ENCODE measurements at regions not wholly inside any gene's neighbourhood (a gene's known extent, or its start where the extent isn't known, plus 50 kb on each side); places are given as distances from the start of the nearest gene placed in this dataset.

DNA sequence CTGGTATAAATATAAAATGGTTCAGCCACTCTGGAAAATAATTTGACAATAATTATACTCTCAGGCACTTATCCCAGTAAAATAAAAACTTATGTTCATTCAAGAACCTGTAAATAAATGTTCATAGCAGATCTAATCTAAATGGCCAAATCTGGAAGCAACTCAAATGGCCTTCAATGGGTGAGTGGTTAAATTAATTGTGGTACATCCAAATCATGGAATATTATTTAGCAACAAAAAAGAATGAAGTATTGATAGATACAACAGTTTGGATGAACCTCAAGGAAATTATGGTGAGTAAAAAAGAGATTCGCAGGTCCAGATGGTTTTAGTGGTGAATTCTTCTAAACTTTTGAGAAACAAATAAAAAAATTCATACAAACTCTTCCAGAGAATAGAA is 287.0 kb upstream of the ZC3H12C start:
- H3K4me3 Mint-ChIP-seq (ENCODE audit: unreplicated experiment): no peak overlapping the region
- peaks cover 8% of the 10 kb centered on the region for H3K4me1 Mint-ChIP-seq (ENCODE audit: unreplicated experiment)
- H3K27me3 Mint-ChIP-seq (ENCODE audit: unreplicated experiment): peaks cover 2% of the 10 kb centered on the region
- no peaks in the 10 kb centered on the region for H3K36me3 Mint-ChIP-seq (ENCODE audit: unreplicated experiment)
- DNase-seq (ENCODE audit: extremely low spot score, unreplicated experiment): no peak
- H3K9me3 Mint-ChIP-seq (ENCODE audit: unreplicated experiment): peaks cover 26% of the 10 kb centered on the region
- H3K27ac Mint-ChIP-seq (ENCODE audit: unreplicated experiment): no peak overlapping the region
- TF ChIP-seq, protein P1, sequence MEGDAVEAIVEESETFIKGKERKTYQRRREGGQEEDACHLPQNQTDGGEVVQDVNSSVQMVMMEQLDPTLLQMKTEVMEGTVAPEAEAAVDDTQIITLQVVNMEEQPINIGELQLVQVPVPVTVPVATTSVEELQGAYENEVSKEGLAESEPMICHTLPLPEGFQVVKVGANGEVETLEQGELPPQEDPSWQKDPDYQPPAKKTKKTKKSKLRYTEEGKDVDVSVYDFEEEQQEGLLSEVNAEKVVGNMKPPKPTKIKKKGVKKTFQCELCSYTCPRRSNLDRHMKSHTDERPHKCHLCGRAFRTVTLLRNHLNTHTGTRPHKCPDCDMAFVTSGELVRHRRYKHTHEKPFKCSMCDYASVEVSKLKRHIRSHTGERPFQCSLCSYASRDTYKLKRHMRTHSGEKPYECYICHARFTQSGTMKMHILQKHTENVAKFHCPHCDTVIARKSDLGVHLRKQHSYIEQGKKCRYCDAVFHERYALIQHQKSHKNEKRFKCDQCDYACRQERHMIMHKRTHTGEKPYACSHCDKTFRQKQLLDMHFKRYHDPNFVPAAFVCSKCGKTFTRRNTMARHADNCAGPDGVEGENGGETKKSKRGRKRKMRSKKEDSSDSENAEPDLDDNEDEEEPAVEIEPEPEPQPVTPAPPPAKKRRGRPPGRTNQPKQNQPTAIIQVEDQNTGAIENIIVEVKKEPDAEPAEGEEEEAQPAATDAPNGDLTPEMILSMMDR (IDR thresholded peaks at IDR 0.05): no peak

GRCh38 chr11:109808569-109808968 is 284.6 kb upstream of the ZC3H12C start:
- Mint-ChIP-seq H3K4me1 (ENCODE audit: unreplicated experiment) (peaks cover 8% of the 10 kb centered on the region), H3K4me3 (ENCODE audit: unreplicated experiment) (no peak overlapping the region), H3K27ac (ENCODE audit: unreplicated experiment) (no peak overlapping the region), H3K9me3 (ENCODE audit: unreplicated experiment) (peaks cover 18% of the 10 kb centered on the region), H3K27me3 (ENCODE audit: unreplicated experiment) (peaks cover 2% of the 10 kb centered on the region), H3K36me3 (ENCODE audit: unreplicated experiment) (no peaks in the 10 kb centered on the region)
- DNase-seq (ENCODE audit: extremely low spot score, unreplicated experiment): no peak
- TF ChIP-seq, protein P1 (IDR thresholded peaks at IDR 0.05): no peak

DNA sequence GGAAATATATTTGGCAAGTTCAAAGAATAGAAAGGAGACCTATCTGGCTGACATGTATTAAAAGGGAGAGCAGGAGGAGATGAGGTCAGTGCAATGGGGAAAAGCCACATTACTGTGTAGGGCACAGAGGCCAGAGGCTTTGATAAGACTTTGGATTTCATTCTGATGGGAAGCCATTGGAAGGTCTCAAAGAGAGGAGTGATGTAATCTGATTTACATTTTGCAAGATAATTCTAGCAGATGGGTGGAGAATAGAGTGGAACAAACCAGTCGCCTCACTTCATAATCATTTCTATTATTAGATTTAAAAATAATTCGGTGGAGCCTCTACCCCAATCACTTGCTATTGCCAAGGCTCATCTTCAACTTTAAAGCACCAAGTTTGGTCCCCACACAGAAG is 278.4 kb upstream of the ZC3H12C start:
- TF ChIP-seq, protein P1 (IDR thresholded peaks at IDR 0.05): no peak
- Mint-ChIP-seq H3K4me1 (ENCODE audit: unreplicated experiment) (no peaks in the 10 kb centered on the region), H3K4me3 (ENCODE audit: unreplicated experiment) (no peak overlapping the region), H3K27me3 (ENCODE audit: unreplicated experiment) (peaks cover 2% of the 10 kb centered on the region), H3K36me3 (ENCODE audit: unreplicated experiment) (no peaks in the 10 kb centered on the region), H3K27ac (ENCODE audit: unreplicated experiment) (no peak overlapping the region), H3K9me3 (ENCODE audit: unreplicated experiment) (no peaks in the 10 kb centered on the region)
- DNase-seq (ENCODE audit: extremely low spot score, unreplicated experiment): no peak

DNA sequence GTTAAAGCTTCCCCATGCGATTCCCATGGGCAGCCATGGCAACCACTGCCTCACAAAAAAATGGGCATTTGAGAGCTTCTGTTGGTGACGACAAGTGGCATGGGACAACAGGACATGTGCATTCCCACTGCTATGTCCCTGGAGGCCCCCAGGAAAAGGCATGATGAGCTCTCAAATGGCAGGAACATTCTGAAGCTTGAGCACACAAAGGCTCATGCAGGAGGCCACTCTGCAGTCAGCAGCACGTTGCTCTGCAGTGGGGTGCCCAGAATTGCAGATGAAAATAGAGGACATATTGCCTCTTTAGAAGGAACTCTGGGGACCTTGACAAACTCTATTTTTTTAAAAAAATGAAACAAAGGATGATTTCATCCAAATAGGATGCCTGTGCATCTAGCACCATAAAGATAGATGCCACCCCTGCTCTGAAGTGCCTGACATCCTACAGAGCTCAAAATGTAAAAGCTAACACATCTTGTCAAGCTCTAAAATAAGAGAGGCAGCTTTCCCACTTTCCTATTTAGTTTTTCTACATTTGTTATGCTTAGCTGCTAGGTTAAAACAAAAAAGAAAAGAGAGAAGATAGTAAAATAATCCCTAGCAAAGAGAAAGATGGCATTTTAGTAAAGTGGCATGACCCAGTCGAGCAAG is 277.6 kb upstream of the ZC3H12C start:
- no peaks in the 10 kb centered on the region for H3K4me1 Mint-ChIP-seq (ENCODE audit: unreplicated experiment)
- H3K9me3 Mint-ChIP-seq (ENCODE audit: unreplicated experiment): no peaks in the 10 kb centered on the region
- peaks cover 2% of the 10 kb centered on the region for H3K27me3 Mint-ChIP-seq (ENCODE audit: unreplicated experiment)
- no peaks in the 10 kb centered on the region for H3K36me3 Mint-ChIP-seq (ENCODE audit: unreplicated experiment)
- no peak for DNase-seq (ENCODE audit: extremely low spot score, unreplicated experiment)
- no peak overlapping the region for H3K27ac Mint-ChIP-seq (ENCODE audit: unreplicated experiment)
- H3K4me3 Mint-ChIP-seq (ENCODE audit: unreplicated experiment): no peak overlapping the region
- TF ChIP-seq, protein P1 (IDR thresholded peaks at IDR 0.05): no peak

GRCh38 chr11:109818290-109818689 is 274.9 kb upstream of the ZC3H12C start:
- H3K4me1 Mint-ChIP-seq (ENCODE audit: unreplicated experiment): peaks cover 4% of the 10 kb centered on the region
- no peaks in the 10 kb centered on the region for H3K36me3 Mint-ChIP-seq (ENCODE audit: unreplicated experiment)
- no peak overlapping the region for H3K27ac Mint-ChIP-seq (ENCODE audit: unreplicated experiment)
- H3K4me3 Mint-ChIP-seq (ENCODE audit: unreplicated experiment): no peak overlapping the region
- no peaks in the 10 kb centered on the region for H3K27me3 Mint-ChIP-seq (ENCODE audit: unreplicated experiment)
- H3K9me3 Mint-ChIP-seq (ENCODE audit: unreplicated experiment): no peaks in the 10 kb centered on the region
- TF ChIP-seq, protein P1 (IDR thresholded peaks at IDR 0.05): no peak
- no peak for DNase-seq (ENCODE audit: extremely low spot score, unreplicated experiment)

All from osteocyte (in vitro differentiated cells).